Coronary artery (tissue), 2 donors: ENCODE measurements at regions not wholly inside any gene's neighbourhood (a gene's known extent, or its start where the extent isn't known, plus 50 kb on each side); places are given as distances from the start of the nearest gene placed in this dataset.

Source experiments
- DNase-seq: peaks from one replicate; pipeline ENCODE4 v3.0.0-alpha.2; 2017; ENCODE audit warnings: low spot score
- H3K27ac ChIP-seq, 2 donors: fragments of 200-600 bp; sonication (generic); one replicate each; pipeline ENCODE4 v1.5.1; 2016 to 2019
- H3K4me3 ChIP-seq: fragments of 200-600 bp; sonication (generic); 2 replicates; pipeline ENCODE4 v1.5.1; 2016; ENCODE audit warnings: mild to moderate bottlenecking, moderate library complexity
- TF ChIP-seq, protein P1 (sequence below): fragments of 200-600 bp; sonication (generic); IDR thresholded peaks from one replicate; pipeline ENCODE4 v1.5.1; 2019; ENCODE audit warnings: antibody characterized with exemption

DNA sequence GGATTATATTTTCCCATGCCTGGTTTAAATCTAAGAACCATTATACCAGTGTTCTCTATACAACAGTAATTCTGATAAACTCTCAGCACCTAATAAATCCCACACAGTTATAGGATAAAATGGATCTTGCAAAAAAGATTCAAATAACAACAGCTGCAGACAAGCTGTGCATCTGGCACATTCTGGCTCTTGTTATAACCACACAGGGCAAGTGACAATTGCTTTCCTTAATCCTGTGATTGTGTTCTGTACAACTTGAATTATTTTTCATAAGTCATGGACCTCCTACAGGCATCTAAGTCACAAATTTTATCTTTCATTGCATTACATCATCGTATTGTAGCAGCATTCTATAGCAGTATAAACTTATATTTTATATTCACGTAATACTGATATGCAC, 948.3 kb downstream of the SLITRK1 start:
- no peak for DNase-seq
- no peak overlapping the region for H3K4me3 ChIP-seq
- no peak overlapping the region for H3K27ac ChIP-seq
- TF ChIP-seq, protein P1, sequence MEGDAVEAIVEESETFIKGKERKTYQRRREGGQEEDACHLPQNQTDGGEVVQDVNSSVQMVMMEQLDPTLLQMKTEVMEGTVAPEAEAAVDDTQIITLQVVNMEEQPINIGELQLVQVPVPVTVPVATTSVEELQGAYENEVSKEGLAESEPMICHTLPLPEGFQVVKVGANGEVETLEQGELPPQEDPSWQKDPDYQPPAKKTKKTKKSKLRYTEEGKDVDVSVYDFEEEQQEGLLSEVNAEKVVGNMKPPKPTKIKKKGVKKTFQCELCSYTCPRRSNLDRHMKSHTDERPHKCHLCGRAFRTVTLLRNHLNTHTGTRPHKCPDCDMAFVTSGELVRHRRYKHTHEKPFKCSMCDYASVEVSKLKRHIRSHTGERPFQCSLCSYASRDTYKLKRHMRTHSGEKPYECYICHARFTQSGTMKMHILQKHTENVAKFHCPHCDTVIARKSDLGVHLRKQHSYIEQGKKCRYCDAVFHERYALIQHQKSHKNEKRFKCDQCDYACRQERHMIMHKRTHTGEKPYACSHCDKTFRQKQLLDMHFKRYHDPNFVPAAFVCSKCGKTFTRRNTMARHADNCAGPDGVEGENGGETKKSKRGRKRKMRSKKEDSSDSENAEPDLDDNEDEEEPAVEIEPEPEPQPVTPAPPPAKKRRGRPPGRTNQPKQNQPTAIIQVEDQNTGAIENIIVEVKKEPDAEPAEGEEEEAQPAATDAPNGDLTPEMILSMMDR, result no peak

DNA sequence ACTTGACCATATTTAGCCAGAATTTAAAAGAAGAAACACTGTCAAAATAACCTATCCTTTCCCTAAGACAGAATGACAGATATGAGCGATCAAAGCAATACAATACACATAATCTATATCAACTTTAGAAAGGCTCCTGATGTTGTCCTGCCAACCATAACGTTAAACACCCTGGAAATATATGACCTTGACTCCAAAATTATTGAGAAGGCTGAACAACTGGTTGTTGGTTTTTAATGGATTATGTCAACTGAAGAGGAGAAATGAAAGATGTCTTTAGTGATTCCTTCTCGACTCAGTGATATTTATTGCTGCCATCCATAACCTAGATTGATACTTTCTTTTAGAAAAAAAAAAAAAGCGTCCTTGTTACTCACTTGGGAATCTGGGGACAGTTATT, 957.2 kb downstream of the SLITRK1 start:
- TF ChIP-seq, protein P1, result no peak
- no peak for DNase-seq
- no peak overlapping the region for H3K27ac ChIP-seq
- no peak overlapping the region for H3K4me3 ChIP-seq

DNA sequence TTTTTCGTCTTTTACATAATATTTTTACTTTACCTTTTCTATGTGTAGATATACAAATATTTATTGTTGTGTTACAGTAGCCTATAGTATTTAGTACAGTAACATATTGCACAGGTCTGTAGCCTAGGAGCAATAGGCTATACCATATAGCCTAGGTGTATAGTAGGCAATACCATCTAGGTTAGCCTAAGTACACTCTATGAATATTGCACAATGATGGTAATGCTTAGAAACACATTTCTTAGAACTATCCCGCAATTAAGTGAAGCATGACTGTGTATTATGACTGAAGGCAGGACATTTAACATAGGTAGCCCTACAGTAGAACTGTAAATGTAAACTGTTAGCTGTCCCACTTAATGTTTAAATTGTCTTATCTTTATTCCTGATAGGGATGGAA, 964.3 kb downstream of the SLITRK1 start:
- H3K27ac ChIP-seq, result no peak overlapping the region
- no peak for DNase-seq
- no peak overlapping the region for H3K4me3 ChIP-seq
- TF ChIP-seq, protein P1, result no peak

DNA sequence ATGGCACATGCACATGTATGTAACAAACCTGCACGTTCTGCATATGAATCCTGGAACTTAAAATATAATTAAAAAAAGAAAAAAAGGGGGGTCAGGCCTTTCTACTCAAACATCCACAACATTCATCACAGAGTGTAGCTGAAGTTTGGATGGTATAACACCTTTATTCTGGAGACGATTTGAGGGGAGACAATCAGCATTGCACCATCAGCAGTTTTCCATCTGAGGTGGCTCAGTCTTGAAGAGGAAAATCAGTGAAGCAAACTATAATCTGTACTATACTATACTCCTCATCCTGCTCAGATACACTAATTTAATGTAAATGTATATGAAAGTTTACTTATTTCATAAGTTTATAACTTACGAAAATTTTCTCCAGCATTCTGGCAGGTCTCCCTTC, 969.7 kb downstream of the SLITRK1 start:
- TF ChIP-seq, protein P1, result no peak

DNA sequence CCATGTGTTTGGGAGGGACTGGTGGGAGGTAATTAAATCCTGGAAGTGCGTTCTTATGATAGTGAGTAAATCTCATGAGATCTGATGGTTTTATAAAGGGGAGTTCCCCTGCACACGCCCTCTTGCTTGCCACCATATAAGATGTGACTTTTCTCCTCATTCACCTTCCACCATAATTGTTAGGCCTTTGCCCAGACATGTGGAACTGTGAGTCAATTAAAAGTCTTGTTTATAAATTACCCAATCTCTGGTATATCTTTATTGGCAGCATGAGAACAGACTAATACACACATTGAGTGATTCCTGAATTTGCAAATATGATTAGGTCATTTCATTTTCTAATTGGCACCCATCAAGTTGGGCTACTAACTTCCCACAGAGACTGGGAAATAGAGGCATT, 977.2 kb downstream of the SLITRK1 start:
- TF ChIP-seq, protein P1, result no peak

More for the DNA sequence above, 969.7 kb downstream of the SLITRK1 start:
- no peak overlapping the region for H3K27ac ChIP-seq
- DNase-seq, result no peak
- H3K4me3 ChIP-seq, result no peak overlapping the region

DNA sequence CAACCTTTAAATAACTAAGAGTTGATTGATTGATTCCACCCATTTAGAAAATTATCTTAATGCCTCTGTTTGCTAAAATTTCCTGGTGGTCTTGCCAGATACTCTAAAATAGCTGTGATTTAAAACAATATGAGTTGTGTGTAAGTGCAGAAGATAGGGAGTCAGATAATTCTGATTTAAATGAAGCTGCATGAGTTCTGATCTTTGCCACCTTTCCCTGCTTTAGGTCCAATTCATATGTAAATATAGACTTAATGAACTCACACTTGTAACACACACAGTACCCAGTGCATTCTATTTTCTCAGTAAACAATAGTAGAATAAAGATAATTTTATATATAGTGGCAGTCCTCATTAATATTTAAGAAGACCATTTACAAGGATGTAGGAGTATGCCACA, 981.8 kb downstream of the SLITRK1 start:
- H3K27ac ChIP-seq, result no peak overlapping the region
- H3K4me3 ChIP-seq, result no peak overlapping the region
- DNase-seq, result no peak
- TF ChIP-seq, protein P1, result no peak

More for the DNA sequence above, 977.2 kb downstream of the SLITRK1 start:
- no peak for DNase-seq
- Histone ChIP-seq H3K27ac (no peak overlapping the region), H3K4me3 (no peak overlapping the region)

DNA sequence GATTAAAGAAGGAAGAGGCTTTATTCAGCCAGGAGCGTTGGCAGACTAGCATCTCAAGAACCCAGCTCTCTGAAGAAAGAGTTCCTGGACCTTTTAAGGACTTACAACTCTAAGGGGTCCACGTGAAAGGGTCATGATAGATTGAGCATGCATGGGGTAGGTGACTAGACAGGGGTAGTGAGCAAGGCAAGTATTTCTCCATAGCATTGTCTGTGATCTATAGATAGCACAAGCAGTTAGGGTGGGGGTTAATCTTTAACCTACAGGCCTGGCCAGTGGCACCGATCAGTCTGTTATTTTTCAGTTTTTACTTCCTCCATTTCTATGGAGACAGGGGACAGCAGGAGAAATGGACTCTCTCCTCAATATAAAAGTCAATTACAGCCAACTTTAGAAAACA, 983.7 kb downstream of the SLITRK1 start:
- TF ChIP-seq, protein P1, result no peak

More for the DNA sequence above, 983.7 kb downstream of the SLITRK1 start:
- Histone ChIP-seq H3K4me3 (no peak overlapping the region), H3K27ac (no peak overlapping the region)
- no peak for DNase-seq
